ENCODE measurements at regions not wholly inside any gene's neighbourhood (a gene's known extent, or its start where the extent isn't known, plus 50 kb on each side); places are given as distances from the start of the nearest gene placed in this dataset.

- no peak for TF ChIP-seq CTCF (conservative IDR thresholded peaks at IDR 0.05; ENCODE audit: low read depth, low read length)
- TF ChIP-seq EZH2 (IDR thresholded peaks at IDR 0.05; ENCODE audit: borderline replicate concordance, low read depth, low read length, poor library complexity, severe bottlenecking): no peak
Measured at GRCh38 chr10:33494694-33495265, 160.3 kb upstream of the NRP1 start.
